HG03196 (cell line): ENCODE measurements at regions not wholly inside any gene's neighbourhood (a gene's known extent, or its start where the extent isn't known, plus 50 kb on each side); places are given as distances from the start of the nearest gene placed in this dataset.
"Not testable (repeated sequence)": the region's sequence is repeated elsewhere in the genome, so short reads cannot be mapped to it uniquely, and the experiment has no call there.

Experiments used
- ATAC-seq: cut with Tn5 transposase; IDR thresholded peaks from one replicate; pipeline ENCODE4 v1.9.1; 2021; ENCODE audit not compliant: unreplicated experiment

GRCh38 chr6:4359108-4359730 is 223.8 kb upstream of the ECI2 start:
- no peak for ATAC-seq

GRCh38 chr6:4358414-4359107 is 223.2 kb upstream of the ECI2 start:
- no peak for ATAC-seq

GRCh38 chr6:4357660-4358152 is 222.3 kb upstream of the ECI2 start:
- not testable (repeated sequence) for ATAC-seq

- ATAC-seq, result no peak
Measured at GRCh38 chr6:4356899-4357659, 221.7 kb upstream of the ECI2 start.

- ATAC-seq, result no peak
Measured at GRCh38 chr6:4355241-4355640, 219.9 kb upstream of the ECI2 start.

- ATAC-seq, result no peak
Measured at GRCh38 chr6:4354181-4354580, 218.8 kb upstream of the ECI2 start.

- no peak for ATAC-seq
Measured at GRCh38 chr6:4352731-4353130, 217.4 kb upstream of the ECI2 start.

GRCh38 chr6:4352322-4352669 is 216.9 kb upstream of the ECI2 start:
- no peak for ATAC-seq

GRCh38 chr6:4351520-4352321 is 216.3 kb upstream of the ECI2 start:
- no peak for ATAC-seq

- ATAC-seq, result no peak
Measured at GRCh38 chr6:4350567-4351519, 215.5 kb upstream of the ECI2 start.

GRCh38 chr6:4349931-4350330 is 214.6 kb upstream of the ECI2 start:
- ATAC-seq, result no peak

GRCh38 chr6:4349323-4349722 is 213.9 kb upstream of the ECI2 start:
- ATAC-seq, result no peak

GRCh38 chr6:4348462-4349112 is 213.2 kb upstream of the ECI2 start:
- ATAC-seq, result no peak

GRCh38 chr6:4347877-4348276 is 212.5 kb upstream of the ECI2 start:
- ATAC-seq, result no peak

- no peak for ATAC-seq
Measured at GRCh38 chr6:4346659-4347333, 211.4 kb upstream of the ECI2 start.

- no peak for ATAC-seq
Measured at GRCh38 chr6:4345543-4345942, 210.2 kb upstream of the ECI2 start.

- ATAC-seq, result no peak
Measured at GRCh38 chr6:4344317-4344899, 209.0 kb upstream of the ECI2 start.

- no peak for ATAC-seq
Measured at GRCh38 chr6:4342407-4343137, 207.2 kb upstream of the ECI2 start.
